ENCODE measurements at regions not wholly inside any gene's neighbourhood (a gene's known extent, or its start where the extent isn't known, plus 50 kb on each side); places are given as distances from the start of the nearest gene placed in this dataset.

DNA sequence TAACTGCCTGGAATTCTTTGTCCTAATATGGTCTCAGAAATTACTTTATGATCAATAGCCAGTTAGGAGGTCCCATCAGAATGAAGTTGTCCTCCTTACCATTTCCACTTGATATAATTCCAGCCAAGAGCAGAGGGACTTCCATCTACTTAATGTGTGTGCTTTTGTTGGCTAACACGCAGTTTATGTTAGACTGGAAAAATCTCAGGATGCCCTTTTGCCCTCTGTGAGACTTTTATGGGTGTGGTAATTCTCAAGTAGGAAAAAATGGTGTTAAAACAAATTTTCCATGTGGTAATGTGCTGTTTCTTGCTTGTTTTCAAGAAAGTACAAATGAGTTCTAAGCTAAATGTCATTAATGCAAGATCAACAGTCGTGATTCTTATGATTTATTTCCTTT lies 327.1 kb downstream of the MTRR start:
- H3K27me3 ChIP-seq, result no peaks in the 10 kb centered on the region
- H3K4me1 ChIP-seq, result no peaks in the 10 kb centered on the region
- intact Hi-C loops (cut with DNase I), result no loop called here
- TF ChIP-seq, protein P1, sequence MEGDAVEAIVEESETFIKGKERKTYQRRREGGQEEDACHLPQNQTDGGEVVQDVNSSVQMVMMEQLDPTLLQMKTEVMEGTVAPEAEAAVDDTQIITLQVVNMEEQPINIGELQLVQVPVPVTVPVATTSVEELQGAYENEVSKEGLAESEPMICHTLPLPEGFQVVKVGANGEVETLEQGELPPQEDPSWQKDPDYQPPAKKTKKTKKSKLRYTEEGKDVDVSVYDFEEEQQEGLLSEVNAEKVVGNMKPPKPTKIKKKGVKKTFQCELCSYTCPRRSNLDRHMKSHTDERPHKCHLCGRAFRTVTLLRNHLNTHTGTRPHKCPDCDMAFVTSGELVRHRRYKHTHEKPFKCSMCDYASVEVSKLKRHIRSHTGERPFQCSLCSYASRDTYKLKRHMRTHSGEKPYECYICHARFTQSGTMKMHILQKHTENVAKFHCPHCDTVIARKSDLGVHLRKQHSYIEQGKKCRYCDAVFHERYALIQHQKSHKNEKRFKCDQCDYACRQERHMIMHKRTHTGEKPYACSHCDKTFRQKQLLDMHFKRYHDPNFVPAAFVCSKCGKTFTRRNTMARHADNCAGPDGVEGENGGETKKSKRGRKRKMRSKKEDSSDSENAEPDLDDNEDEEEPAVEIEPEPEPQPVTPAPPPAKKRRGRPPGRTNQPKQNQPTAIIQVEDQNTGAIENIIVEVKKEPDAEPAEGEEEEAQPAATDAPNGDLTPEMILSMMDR (IDR thresholded peaks at IDR 0.05), result no peak
- H3K4me3 ChIP-seq, result no peak overlapping the region
- H3K27ac ChIP-seq, result no peak overlapping the region
- DNase-seq (no peak), ATAC-seq (no peak)
- H3K36me3 ChIP-seq, result no peaks in the 10 kb centered on the region
- H3K9me3 ChIP-seq, result no peaks in the 10 kb centered on the region

DNA sequence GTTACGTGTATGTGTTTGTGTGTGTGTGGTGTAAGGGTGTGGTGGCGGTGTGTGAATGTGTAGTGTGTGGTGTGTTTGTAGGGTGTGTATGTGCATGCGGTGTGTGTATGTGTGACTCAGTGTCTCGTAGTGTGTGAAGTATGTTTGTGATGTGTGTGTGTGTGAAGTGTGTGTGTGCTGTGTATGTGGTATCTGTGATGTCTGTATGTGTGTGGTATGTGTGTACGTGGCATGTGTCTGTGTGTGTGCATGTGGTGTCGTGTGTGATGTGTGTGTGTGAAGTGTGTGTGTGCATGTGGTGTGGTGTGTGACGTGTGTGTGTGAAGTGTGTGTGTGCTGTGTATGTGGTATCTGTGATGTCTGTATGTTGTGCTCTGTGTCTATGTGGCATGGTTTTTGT lies 339.4 kb downstream of the MTRR start:
- Histone ChIP-seq H3K9me3 (no peaks in the 10 kb centered on the region), H3K4me3 (no peak overlapping the region), H3K36me3 (no peaks in the 10 kb centered on the region), H3K27me3 (no peaks in the 10 kb centered on the region), H3K4me1 (no peaks in the 10 kb centered on the region), H3K27ac (no peak overlapping the region)
- TF ChIP-seq, protein P1 (IDR thresholded peaks at IDR 0.05), result no peak
- intact Hi-C loops (cut with DNase I), result no loop called here
- DNase-seq, result no peak
- ATAC-seq, result peak; percentile 12

DNA sequence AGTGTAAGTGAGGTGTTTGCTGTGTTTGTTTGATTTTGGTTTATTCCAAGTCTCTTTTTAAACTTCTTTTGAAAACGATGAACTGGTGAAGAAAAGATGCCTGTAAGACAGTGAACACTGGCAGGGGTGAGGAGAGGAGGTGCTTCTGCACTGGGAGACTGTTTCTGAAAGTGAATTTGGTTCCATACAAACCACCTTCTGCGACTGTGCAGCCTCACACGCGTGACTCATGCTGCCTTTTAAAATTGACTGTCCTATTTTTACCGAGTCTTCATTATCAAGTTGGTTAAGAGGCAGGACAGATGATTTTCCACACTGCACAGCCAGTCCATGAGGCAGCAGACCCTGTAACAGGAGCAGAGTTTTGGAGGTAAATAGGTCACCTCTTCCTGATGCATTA lies 340.6 kb downstream of the MTRR start:
- Histone ChIP-seq H3K36me3 (no peaks in the 10 kb centered on the region), H3K27ac (no peak overlapping the region), H3K4me3 (no peak overlapping the region), H3K4me1 (no peaks in the 10 kb centered on the region), H3K27me3 (no peaks in the 10 kb centered on the region), H3K9me3 (no peaks in the 10 kb centered on the region)
- TF ChIP-seq, protein P1 (IDR thresholded peaks at IDR 0.05), result no peak
- ATAC-seq, result no peak
- DNase-seq, result no peak
- intact Hi-C loops (cut with DNase I), result no loop called here

DNA sequence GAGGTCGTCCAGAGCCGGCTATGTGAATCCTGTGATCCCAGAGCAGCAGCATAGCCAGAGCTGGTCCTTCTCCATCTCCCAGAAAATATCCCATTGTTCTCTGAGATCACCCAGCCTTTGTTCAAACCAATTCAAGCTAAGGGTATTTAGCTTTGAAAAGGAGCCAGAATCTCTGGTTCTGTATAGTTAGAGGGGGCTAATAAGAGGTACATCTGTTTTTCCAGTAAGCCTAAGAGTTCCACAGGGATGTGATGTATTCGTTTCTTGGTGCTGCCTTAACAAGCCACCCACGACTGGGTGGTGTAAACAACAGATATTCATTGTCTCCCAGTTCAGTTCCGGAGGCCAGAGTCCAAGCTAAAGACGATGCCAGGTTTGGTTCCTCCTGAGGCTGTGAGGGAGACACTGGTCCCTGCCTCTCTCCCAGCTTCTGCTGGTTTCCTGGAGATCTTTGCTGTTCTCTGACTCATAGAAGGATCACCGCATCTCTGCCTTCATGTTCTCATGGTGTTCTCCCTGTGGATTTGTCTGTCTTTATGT lies 344.8 kb downstream of the MTRR start:
- no peaks in the 10 kb centered on the region for H3K27me3 ChIP-seq
- no peak for DNase-seq
- H3K36me3 ChIP-seq, result no peaks in the 10 kb centered on the region
- ATAC-seq, result no peak
- TF ChIP-seq, protein P1 (IDR thresholded peaks at IDR 0.05), result no peak
- no peaks in the 10 kb centered on the region for H3K9me3 ChIP-seq
- H3K4me1 ChIP-seq, result no peaks in the 10 kb centered on the region
- H3K4me3 ChIP-seq, result no peak overlapping the region
- intact Hi-C loops (cut with DNase I), result no loop called here
- H3K27ac ChIP-seq, result no peak overlapping the region

DNA sequence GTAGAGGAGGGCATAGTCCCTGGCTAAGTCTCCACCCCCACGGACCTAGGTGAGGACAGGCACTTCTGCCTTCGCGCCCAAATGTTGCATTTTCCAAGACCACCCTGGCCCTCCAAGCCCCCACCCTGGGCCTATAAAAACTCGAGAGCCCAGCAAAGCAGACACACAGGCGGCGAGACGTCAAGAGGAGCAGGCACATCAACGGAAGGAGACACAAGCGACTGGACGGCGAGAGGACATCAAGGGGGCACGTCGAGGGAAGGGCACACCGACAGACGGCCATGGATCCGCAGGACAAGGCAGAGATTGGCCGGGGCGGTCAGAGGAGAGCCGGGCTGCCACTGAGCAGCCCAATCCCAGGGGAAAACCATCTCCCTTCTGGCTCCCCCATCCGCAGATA lies 348.0 kb downstream of the MTRR start:
- Histone ChIP-seq H3K36me3 (no peaks in the 10 kb centered on the region), H3K27me3 (no peaks in the 10 kb centered on the region), H3K4me1 (no peaks in the 10 kb centered on the region), H3K4me3 (no peak overlapping the region), H3K27ac (no peak overlapping the region), H3K9me3 (no peaks in the 10 kb centered on the region)
- TF ChIP-seq, protein P1 (IDR thresholded peaks at IDR 0.05), result no peak
- ATAC-seq (no peak), DNase-seq (no peak)
- intact Hi-C loops (cut with DNase I), result no loop called here

DNA sequence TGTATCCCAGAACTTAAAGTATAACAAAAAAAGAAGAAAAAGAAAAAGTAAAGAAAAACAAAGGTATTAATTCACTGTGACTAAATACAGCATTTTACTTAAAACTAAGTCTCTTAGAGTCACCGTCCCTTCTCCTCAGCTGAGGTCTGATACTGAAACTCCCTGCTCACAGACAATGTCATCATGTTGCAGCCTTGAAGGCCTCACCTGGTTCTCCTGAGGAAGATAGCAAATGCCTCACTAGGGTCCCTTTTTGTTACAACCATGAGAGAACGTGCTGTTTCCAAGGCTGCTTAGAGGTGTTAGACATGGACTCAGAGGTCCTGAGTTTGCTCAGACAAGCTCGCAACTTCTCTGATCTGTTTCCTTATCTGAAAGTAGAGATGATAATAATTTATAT lies 357.2 kb downstream of the MTRR start:
- Histone ChIP-seq H3K36me3 (no peaks in the 10 kb centered on the region), H3K4me1 (no peaks in the 10 kb centered on the region), H3K4me3 (no peak overlapping the region), H3K9me3 (no peaks in the 10 kb centered on the region), H3K27me3 (no peaks in the 10 kb centered on the region), H3K27ac (no peak overlapping the region)
- TF ChIP-seq, protein P1 (IDR thresholded peaks at IDR 0.05), result no peak
- no peak for DNase-seq
- ATAC-seq, result no peak
- intact Hi-C loops (cut with DNase I), result no loop called here
